GM23248 (cell line): ENCODE measurements at regions not wholly inside any gene's neighbourhood (a gene's known extent, or its start where the extent isn't known, plus 50 kb on each side); places are given as distances from the start of the nearest gene placed in this dataset.

Experiments used
- DNase-seq: peaks from one replicate; pipeline ENCODE4 v3.0.0-alpha.2; 2015
- H2AFZ ChIP-seq: fragments of 200-600 bp; sonication (generic); 2 replicates; pipeline ENCODE4 v1.6.1; 2016; ENCODE audit warnings: antibody characterized with exemption
- H3F3A ChIP-seq: fragments of 200-600 bp; sonication (generic); 2 replicates; pipeline ENCODE4 v1.6.1; 2016; ENCODE audit warnings: mild to moderate bottlenecking, antibody characterized with exemption, mixed run types; ENCODE audit not compliant: insufficient read depth
- H3K27ac ChIP-seq: fragments of 200-600 bp; sonication (generic); 2 replicates; pipeline ENCODE4 v1.5.1; 2016; ENCODE audit warnings: mild to moderate bottlenecking
- H3K27me3 ChIP-seq: fragments of 200-600 bp; sonication (generic); replicated peaks from 2 replicates; pipeline ENCODE4 v1.6.1; 2016; ENCODE audit warnings: mild to moderate bottlenecking; ENCODE audit not compliant: insufficient read depth
- H3K36me3 ChIP-seq: fragments of 200-600 bp; sonication (generic); 2 replicates; pipeline ENCODE4 v1.6.1; 2016; ENCODE audit warnings: low read depth, mild to moderate bottlenecking
- H3K4me1 ChIP-seq: fragments of 200-600 bp; sonication (generic); 2 replicates; pipeline ENCODE4 v1.6.1; 2016; ENCODE audit warnings: mild to moderate bottlenecking; ENCODE audit not compliant: insufficient read depth
- H3K4me2 ChIP-seq: fragments of 200-600 bp; sonication (generic); one replicate; pipeline ENCODE4 v1.6.1; 2016; ENCODE audit warnings: mild to moderate bottlenecking; ENCODE audit not compliant: unreplicated experiment
- H3K4me3 ChIP-seq: fragments of 200-600 bp; sonication (generic); 2 replicates; pipeline ENCODE4 v1.5.1; 2016; ENCODE audit warnings: mild to moderate bottlenecking
- H3K79me2 ChIP-seq: fragments of 200-600 bp; sonication (generic); 2 replicates; pipeline ENCODE4 v1.6.1; 2016; ENCODE audit warnings: mild to moderate bottlenecking; ENCODE audit not compliant: insufficient read depth
- H3K9ac ChIP-seq: fragments of 200-600 bp; sonication (generic); 2 replicates; pipeline ENCODE4 v1.6.1; 2016; ENCODE audit warnings: mild to moderate bottlenecking
- H3K9me2 ChIP-seq: fragments of 200-600 bp; sonication (generic); 2 replicates; pipeline ENCODE4 v1.6.1; 2016; ENCODE audit warnings: mixed run types, mild to moderate bottlenecking, moderate library complexity; ENCODE audit not compliant: insufficient read depth
- H3K9me3 ChIP-seq: fragments of 200-600 bp; sonication (generic); one replicate; pipeline ENCODE4 v1.6.1; 2017; ENCODE audit warnings: low read depth
- H4K20me1 ChIP-seq: fragments of 200-600 bp; sonication (generic); 2 replicates; pipeline ENCODE4 v1.6.0; 2016; ENCODE audit not compliant: insufficient read depth
- EZH2 ChIP-seq: fragments of 200-600 bp; sonication (generic); IDR thresholded peaks from 2 replicates; pipeline ENCODE4 v1.6.1; 2018; ENCODE audit warnings: antibody characterized with exemption, mild to moderate bottlenecking; ENCODE audit not compliant: insufficient read depth, poor library complexity, severe bottlenecking
- EZH2phosphoT487 ChIP-seq: fragments of 200-600 bp; sonication (generic); IDR thresholded peaks from 2 replicates; pipeline ENCODE4 v1.6.1; 2018; ENCODE audit warnings: antibody characterized with exemption, moderate library complexity, mild to moderate bottlenecking, low read depth; ENCODE audit not compliant: insufficient read depth
- WGBS, 2 experiments: methylation state at CpG; one replicate each; pipeline ENCODE4 v1.1.6; 2015 to 2017; ENCODE audit warnings: low lambda C conversion rate in 2 of 2, low coverage in 1 of 2; ENCODE audit errors: missing lambda C conversion rate in 2 of 2; 5-methylcytosine and 5-hydroxymethylcytosine counted together
- in situ Hi-C: fragments of 300-500 bp; cut with MboI; formaldehyde crosslinking; loops from 2 replicates; pipeline ENCODE4 v1.15.0; 2020

GRCh38 chr14:104316121-104316722 is 177.8 kb downstream of the KIF26A start:
- no peaks in the 10 kb centered on the region for H3K27me3 ChIP-seq
- no peaks in the 10 kb centered on the region for H3K9me3 ChIP-seq
- H3K9ac ChIP-seq, result no peak overlapping the region
- H3K79me2 ChIP-seq, result no peaks in the 10 kb centered on the region
- no peak overlapping the region for H2AFZ ChIP-seq
- H3K27ac ChIP-seq, result no peak overlapping the region
- no peaks in the 10 kb centered on the region for H3F3A ChIP-seq
- H3K4me3 ChIP-seq, result no peak overlapping the region
- in situ Hi-C loops, result no loop called here
- no peaks in the 10 kb centered on the region for H3K4me1 ChIP-seq
- no peak for DNase-seq
- no peak for TF ChIP-seq EZH2
- TF ChIP-seq EZH2phosphoT487, result no peak
- no peaks in the 10 kb centered on the region for H3K36me3 ChIP-seq
- no peaks in the 10 kb centered on the region for H3K9me2 ChIP-seq
- H3K4me2 ChIP-seq, result no peak overlapping the region
- 62% methylated on average over 20 of the region's 20 CpGs for WGBS, 2 experiments
- no peaks in the 10 kb centered on the region for H4K20me1 ChIP-seq

GRCh38 chr14:104316723-104317491 is 178.5 kb downstream of the KIF26A start:
- DNase-seq, result no peak
- in situ Hi-C loops, result no loop called here
- no peaks in the 10 kb centered on the region for H3K9me2 ChIP-seq
- H4K20me1 ChIP-seq, result no peaks in the 10 kb centered on the region
- no peak overlapping the region for H2AFZ ChIP-seq
- no peak overlapping the region for H3K4me3 ChIP-seq
- no peaks in the 10 kb centered on the region for H3F3A ChIP-seq
- H3K9ac ChIP-seq, result no peak overlapping the region
- no peaks in the 10 kb centered on the region for H3K9me3 ChIP-seq
- no peak overlapping the region for H3K27ac ChIP-seq
- no peak overlapping the region for H3K4me2 ChIP-seq
- no peaks in the 10 kb centered on the region for H3K27me3 ChIP-seq
- WGBS, 2 experiments, result 38 to 40% methylated on average over 12 of the region's 12 CpGs
- TF ChIP-seq EZH2 (no peak), EZH2phosphoT487 (no peak)
- no peaks in the 10 kb centered on the region for H3K79me2 ChIP-seq
- H3K36me3 ChIP-seq, result no peaks in the 10 kb centered on the region
- H3K4me1 ChIP-seq, result no peaks in the 10 kb centered on the region

GRCh38 chr14:104317492-104317805 is 179.1 kb downstream of the KIF26A start:
- Histone ChIP-seq H3K4me3 (no peak overlapping the region), H3K79me2 (no peaks in the 10 kb centered on the region), H3K36me3 (no peaks in the 10 kb centered on the region), H3K4me2 (no peak overlapping the region), H3K9me2 (no peaks in the 10 kb centered on the region), H3F3A (no peaks in the 10 kb centered on the region), H3K27ac (no peak overlapping the region), H3K27me3 (no peaks in the 10 kb centered on the region), H4K20me1 (no peaks in the 10 kb centered on the region), H3K4me1 (no peaks in the 10 kb centered on the region), H3K9me3 (no peaks in the 10 kb centered on the region), H3K9ac (no peak overlapping the region), H2AFZ (no peak overlapping the region)
- DNase-seq, result no peak
- in situ Hi-C loops, result no loop called here
- whole genome bisulfite sequencing, 2 experiments, result 31 to 33% methylated on average over 17 to 18 of the region's 18 CpGs
- no peak for TF ChIP-seq EZH2
- TF ChIP-seq EZH2phosphoT487, result no peak

GRCh38 chr14:104317975-104318557 is 179.7 kb downstream of the KIF26A start:
- Histone ChIP-seq H3K4me3 (no peak overlapping the region), H3K27me3 (no peaks in the 10 kb centered on the region), H3K36me3 (no peaks in the 10 kb centered on the region), H2AFZ (no peak overlapping the region), H3F3A (no peaks in the 10 kb centered on the region), H3K4me2 (no peak overlapping the region), H3K9me2 (no peaks in the 10 kb centered on the region), H3K79me2 (no peaks in the 10 kb centered on the region), H3K9me3 (no peaks in the 10 kb centered on the region), H3K27ac (no peak overlapping the region), H4K20me1 (no peaks in the 10 kb centered on the region), H3K9ac (no peak overlapping the region), H3K4me1 (no peaks in the 10 kb centered on the region)
- TF ChIP-seq EZH2phosphoT487 (no peak), EZH2 (no peak)
- DNase-seq, result no peak
- in situ Hi-C loops, result no loop called here
- 40 to 46% methylated on average over 18 of the region's 18 CpGs for WGBS, 2 experiments
